Fibroblast of skin of left quadriceps (primary cell): ENCODE measurements at regions not wholly inside any gene's neighbourhood (a gene's known extent, or its start where the extent isn't known, plus 50 kb on each side); places are given as distances from the start of the nearest gene placed in this dataset.

Source experiments
- DNase-seq, 2 experiments: peaks; one replicate each; pipeline ENCODE4 v3.0.0-alpha.2; 2013; ENCODE audit warnings: low read depth in 2 of 2

DNA sequence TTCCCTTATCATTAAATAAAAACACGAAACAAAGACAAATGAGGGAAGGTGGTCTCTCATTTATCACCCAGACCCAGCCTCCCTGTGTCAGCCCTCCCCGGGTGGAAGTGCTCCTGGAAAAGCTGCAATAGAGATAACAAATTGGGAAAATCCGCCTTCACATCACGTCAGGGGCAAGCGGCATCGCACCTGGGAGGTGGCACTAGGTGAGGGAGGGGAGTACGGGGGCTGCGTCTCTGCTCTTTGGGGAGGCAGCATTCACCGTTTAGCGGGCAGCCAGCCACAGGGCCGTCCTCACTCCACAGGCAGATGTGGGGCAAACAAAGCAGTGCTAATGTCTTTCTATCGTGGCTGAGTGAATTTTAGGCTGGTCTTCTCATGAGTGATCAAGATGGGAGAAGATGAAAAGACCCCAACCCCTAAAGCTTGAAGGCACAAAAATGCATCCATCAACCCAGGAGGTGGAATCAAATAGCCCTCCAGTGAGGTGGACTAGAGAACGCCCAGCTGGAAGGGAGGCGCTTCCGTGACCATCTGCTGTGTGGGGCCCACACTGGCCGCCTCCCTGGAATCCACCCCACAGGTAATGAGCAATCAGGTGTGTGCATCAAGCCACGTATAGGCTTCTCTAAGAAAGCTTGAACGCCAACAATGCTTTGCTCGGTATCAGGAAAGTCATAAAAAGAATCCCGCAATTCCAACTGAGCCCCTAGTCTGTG is 629.5 kb downstream of the BRD1 start:
- no peak for DNase-seq

DNA sequence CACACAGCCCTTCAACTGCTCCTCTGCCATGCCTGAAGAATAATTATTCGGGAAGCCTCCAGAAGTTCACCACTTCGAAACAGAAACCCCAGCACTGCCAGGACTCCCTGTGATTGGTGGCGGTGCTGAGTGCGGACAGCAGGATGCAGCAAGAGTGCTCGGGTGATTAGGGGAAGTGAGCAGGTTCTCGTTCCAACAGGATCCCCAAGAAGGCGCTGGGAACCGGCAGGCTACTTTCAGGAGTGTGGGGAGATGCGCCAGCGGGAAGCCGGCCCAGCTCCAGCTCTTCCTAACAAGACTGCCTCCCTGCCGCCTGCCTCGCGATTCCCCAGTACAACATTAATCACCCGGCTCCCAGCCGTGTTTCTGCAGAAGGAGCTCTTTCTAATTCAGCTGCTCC is 630.2 kb downstream of the BRD1 start:
- no peak for DNase-seq

- no peak for DNase-seq
Observed at GRCh38 chr22:49196046-49196511, 631.6 kb downstream of the BRD1 start.

- DNase-seq, result no peak
Observed at GRCh38 chr22:49195636-49196035, 632.0 kb downstream of the BRD1 start.

DNA sequence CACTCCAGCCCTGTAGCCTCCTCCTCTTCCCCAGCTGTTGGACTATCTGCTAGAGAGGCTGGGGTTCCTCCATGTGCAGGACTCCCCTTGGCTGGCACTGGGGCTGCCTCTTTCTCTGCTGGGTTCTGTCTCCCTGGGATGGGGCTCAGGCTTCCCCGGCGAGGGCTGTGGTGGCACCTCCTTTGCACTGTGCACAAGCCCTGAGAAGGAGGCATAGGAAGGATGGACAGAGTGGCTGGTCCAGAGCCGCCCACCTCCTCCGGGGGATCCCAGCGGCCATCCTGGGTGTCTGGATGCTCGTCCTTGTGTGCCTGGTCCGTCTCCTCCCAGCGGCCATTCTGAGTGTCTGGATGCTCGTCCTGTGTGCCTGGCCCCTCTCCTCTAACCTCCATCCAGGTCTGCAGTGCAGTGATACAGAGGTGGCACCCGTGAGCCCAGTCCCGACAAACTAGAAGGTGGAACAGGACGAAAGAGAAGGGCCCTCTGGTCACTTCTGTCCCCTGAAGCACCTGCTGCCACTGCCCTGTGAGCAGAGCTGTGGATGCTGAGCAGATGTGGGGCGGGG is 633.7 kb downstream of the BRD1 start:
- DNase-seq, result no peak

GRCh38 chr22:49193348-49193747 is 634.3 kb downstream of the BRD1 start:
- no peak for DNase-seq

DNA sequence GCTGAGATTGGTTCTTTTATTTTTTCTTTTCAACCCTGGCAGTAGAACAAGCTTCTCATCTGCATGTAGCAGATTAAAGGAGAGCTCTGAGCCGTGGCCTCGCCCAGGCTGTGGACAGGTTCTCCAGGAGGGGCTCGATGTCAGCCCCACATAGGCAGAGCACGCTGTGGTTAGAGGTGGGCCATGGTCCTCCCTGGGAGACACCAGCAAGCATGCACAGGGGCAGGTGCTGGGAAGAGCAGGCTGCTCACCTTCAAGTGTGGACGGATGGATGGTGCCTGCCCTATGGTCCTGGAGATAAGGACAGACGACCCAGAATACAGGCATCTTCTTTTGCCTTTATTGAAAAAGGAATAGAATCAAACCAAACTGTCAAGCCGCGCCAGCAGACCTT is 634.8 kb downstream of the BRD1 start:
- no peak for DNase-seq

- no peak for DNase-seq
Observed at GRCh38 chr22:49192180-49192856, 635.4 kb downstream of the BRD1 start.

GRCh38 chr22:49191506-49191980 is 636.1 kb downstream of the BRD1 start:
- no peak for DNase-seq

DNA sequence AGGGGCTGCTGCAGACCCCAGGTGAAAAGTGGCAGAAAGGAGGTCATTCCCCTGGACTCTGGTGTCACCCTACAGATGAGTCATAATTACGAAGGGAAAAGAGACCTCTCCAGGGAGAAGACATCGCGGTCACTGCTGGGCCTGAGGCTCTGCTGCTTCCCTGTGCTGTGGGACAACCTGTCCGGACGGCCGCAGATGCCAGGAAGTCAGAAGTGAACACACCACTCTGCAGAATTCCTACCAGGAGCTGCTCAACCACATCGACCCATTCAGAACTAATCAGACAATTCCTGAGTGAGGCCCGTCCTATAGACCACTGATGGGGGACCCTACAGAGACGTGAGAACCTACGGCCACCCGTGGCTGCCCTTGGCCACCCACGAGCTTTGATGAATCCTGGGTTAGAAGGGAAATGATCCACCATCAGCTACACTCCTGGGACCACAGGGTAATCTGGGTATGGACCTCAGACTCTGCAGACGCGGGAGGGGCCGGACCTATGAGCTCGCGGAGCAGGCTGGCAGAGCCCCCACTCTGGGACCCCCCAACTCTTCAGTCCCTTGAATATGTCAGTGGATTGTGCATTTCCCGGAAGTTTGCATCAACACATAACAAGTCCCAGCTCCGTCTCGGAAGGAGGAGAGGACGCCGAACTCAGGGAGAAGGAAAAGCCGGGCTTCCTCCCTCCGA is 636.7 kb downstream of the BRD1 start:
- DNase-seq, result no peak

GRCh38 chr22:49189871-49190270 is 637.8 kb downstream of the BRD1 start:
- DNase-seq, result no peak

GRCh38 chr22:49188591-49188990 is 639.1 kb downstream of the BRD1 start:
- no peak for DNase-seq

GRCh38 chr22:49188091-49188490 is 639.6 kb downstream of the BRD1 start:
- no peak for DNase-seq

DNA sequence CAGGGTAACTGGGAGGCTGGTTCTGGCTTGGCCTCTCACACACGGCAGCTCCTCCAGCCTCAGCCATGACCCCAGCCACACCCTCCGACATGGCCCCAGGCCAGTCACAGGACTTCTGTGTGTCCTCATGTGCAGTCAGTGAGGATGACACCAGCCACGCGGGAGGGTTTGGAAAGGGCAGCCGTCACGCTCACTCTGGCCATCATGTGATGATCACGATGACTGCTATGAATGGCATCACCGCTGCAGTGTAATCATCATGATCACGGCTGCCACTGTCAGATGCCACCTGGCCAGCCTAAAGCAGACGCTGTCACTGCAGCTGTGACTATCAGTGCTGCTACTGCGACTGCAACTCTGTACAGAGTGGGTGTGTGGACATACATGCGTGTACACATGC is 640.9 kb downstream of the BRD1 start:
- DNase-seq, result no peak

GRCh38 chr22:49186293-49186692 is 641.4 kb downstream of the BRD1 start:
- DNase-seq, result no peak

DNA sequence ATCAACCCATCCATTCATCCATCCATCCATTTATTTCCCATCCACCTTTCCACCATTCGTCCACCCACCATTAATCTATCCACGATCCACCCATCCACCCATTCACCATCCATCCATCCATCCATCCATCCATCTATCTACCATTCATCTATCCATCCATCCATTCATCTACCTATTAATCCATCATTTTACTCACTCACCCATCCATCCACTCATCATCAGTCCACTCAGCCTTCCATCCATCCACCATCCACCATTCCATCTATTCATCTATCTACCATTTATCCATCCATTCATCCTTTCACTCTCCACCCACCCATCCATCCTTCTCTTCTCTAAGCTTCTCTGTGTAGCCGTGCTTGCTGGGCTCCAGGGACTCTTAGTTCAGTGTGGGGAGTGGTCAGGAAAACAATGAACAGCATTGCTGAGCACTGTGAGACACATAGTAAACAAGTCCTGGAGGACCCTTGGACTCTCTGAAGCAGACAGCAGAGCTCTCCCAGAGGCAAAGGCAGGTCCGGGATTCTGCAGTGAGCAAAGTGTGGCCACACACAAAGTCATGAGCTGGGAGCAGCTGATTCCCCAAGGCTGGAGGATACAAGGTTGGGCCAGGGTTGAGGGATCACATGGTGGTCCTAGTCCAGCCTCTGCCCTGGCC is 642.2 kb downstream of the BRD1 start:
- DNase-seq, result no peak

- DNase-seq, result no peak
Observed at GRCh38 chr22:49184736-49185135, 642.9 kb downstream of the BRD1 start.

DNA sequence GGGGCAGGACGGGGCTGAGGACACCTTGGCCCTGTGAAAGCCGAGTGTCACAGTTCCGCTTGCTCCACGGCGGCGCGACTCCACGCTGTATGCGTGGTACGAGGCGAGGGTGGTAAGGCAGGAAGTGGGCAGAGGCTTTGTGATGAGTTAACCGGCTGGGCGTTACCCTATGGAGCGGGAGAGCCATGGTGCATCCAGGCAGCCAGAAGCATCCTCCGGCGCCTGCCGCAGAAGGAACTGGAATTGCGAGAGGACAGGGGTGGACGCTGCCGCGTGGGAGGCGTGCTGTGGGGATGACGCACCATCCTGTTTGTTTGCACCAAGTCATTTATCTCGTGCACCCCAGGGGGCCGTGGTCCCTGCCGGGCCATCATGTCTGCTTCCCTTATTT is 643.9 kb downstream of the BRD1 start:
- no peak for DNase-seq

- DNase-seq, result no peak
Observed at GRCh38 chr22:49183208-49183825, 644.4 kb downstream of the BRD1 start.

DNA sequence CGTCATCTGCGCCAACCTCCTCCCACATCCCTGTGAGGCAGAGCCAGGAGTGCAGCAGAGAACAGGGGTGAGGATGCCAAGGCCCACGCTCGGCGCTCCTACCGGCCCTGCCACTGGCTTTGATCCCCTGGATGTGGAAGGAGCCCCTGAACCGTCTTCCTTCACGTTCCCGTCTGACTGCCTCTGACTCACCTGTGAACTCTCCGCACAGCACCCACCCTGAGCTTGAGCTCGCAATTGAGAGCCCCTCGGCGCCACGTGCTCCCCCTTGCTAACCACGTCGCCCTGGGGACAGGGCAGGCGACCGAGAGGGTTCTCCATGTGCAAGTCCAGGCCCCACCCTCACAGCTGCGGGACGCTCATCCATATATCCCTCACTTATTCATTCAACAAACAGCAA is 645.3 kb downstream of the BRD1 start:
- DNase-seq, result no peak

- DNase-seq, result no peak
Observed at GRCh38 chr22:49181942-49182341, 645.7 kb downstream of the BRD1 start.
